Upper lobe of left lung (tissue), 6 donors: ENCODE measurements at regions not wholly inside any gene's neighbourhood (a gene's known extent, or its start where the extent isn't known, plus 50 kb on each side); places are given as distances from the start of the nearest gene placed in this dataset.
"Not testable (repeated sequence)": the region's sequence is repeated elsewhere in the genome, so short reads cannot be mapped to it uniquely, and the experiment has no call there.

ENCODE experiments used
- ATAC-seq, 2 donors: fragments of 200-7000 bp; cut with Tn5 transposase; one replicate each; pipeline ENCODE4 v1.9.1; 2022; ENCODE audit warnings: mild to moderate bottlenecking in 2 of 2, moderate library complexity in 2 of 2; ENCODE audit not compliant: low FRiP score in 2 of 2
- DNase-seq, 2 donors: peaks; one replicate each; pipeline ENCODE4 v3.0.0-alpha.2; 2019 to 2020
- H3K27ac ChIP-seq, 4 donors: fragments of 200-600 bp; sonication (generic); one replicate each; pipeline ENCODE4 v1.5.1; 2016 to 2019
- H3K27me3 ChIP-seq, 4 donors: fragments of 200-600 bp; sonication (generic); one replicate each; pipeline ENCODE4 v1.5.1; 2017 to 2019
- H3K36me3 ChIP-seq, 4 donors: fragments of 200-600 bp; sonication (generic); one replicate each; pipeline ENCODE4 v1.5.1; 2016 to 2019
- H3K4me1 ChIP-seq, 4 donors: fragments of 200-600 bp; sonication (generic); one replicate each; pipeline ENCODE4 v1.5.1; 2018 to 2019
- H3K4me3 ChIP-seq, 4 donors: fragments of 200-600 bp; sonication (generic); one replicate each; pipeline ENCODE4 v1.5.1; 2017 to 2019; ENCODE audit warnings: mild to moderate bottlenecking in 2 of 4, moderate library complexity in 1 of 4
- H3K9me3 ChIP-seq, 4 donors: fragments of 200-600 bp; sonication (generic); one replicate each; pipeline ENCODE4 v1.5.1; 2018 to 2019
- WGBS, 2 donors: methylation state at CpG; one replicate each; pipeline ENCODE4 v1.1.5; 2017 to 2018; 5-methylcytosine and 5-hydroxymethylcytosine counted together
- donor health status: DM: no; HTN: no; CAD: no; lungs with moderate emphysema.
- donor health status: DM: no; HTN: yes; CAD: no; lungs with severe emphysema.

GRCh38 chr22:11932212-11932611 lies 3595.8 kb upstream of the OR11H1 start:
- H3K4me3 ChIP-seq, H3K36me3 ChIP-seq, ATAC-seq, H3K27me3 ChIP-seq, H3K27ac ChIP-seq, H3K9me3 ChIP-seq, H3K4me1 ChIP-seq, DNase-seq: not testable (repeated sequence)
- 42% methylated on average over 2 of the region's 3 CpGs; no CpG with 5 or more reads in 1 of the 2 donors for WGBS, 2 donors

- ATAC-seq, H3K27me3 ChIP-seq, H3K27ac ChIP-seq, H3K4me3 ChIP-seq, DNase-seq, H3K9me3 ChIP-seq, H3K4me1 ChIP-seq, H3K36me3 ChIP-seq: not testable (repeated sequence)
- 88% methylated on average over 7 of the region's 11 CpGs; no CpG with 5 or more reads in 1 of the 2 donors for whole genome bisulfite sequencing, 2 donors
These were observed 3559.9 kb upstream of the OR11H1 start for GRCh38 chr22:11967915-11968616.

DNA sequence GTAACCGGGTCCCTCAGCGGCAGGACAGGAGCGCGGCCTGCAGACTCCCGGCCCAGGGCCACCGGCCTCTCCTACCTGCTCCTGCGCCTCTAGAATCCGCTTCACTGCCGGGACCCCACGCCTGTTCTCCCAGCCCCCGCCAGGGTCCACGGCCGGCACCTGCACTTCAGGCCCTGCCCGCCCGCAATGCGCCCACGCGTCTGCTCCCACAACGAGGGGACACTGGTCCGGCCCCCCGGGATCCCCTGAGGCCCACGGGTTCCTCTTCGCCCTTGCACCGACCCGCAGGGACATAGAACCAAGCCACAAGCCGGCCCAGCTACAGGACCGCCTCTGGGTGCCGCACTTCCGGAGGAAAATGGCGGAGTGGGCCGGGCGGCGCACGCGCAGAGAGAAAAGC lies 3554.1 kb upstream of the OR11H1 start:
- not testable (repeated sequence) for H3K27me3 ChIP-seq, H3K9me3 ChIP-seq, H3K4me1 ChIP-seq, H3K4me3 ChIP-seq, H3K27ac ChIP-seq, H3K36me3 ChIP-seq, ATAC-seq
- peak in 1 of 2 donors; percentile 7 for DNase-seq
- 40 to 61% methylated on average over 2 to 26 of the region's 35 CpGs for WGBS, 2 donors
